IMR-90 (cell line): ENCODE measurements at regions not wholly inside any gene's neighbourhood (a gene's known extent, or its start where the extent isn't known, plus 50 kb on each side); places are given as distances from the start of the nearest gene placed in this dataset.

Source experiments
- ATAC-seq: fragments of 200-7000 bp; cut with Tn5 transposase; 2 replicates; pipeline ENCODE4 v1.9.1; 2020; ENCODE audit warnings: low read depth, mild to moderate bottlenecking, moderate library complexity
- BruUV-seq: library from RNA; stranded (reverse); fragments of 400-500 nt; replicated peaks from 2 replicates; lab custom pipeline; 2021; lab: Mats Ljungman, UMichigan
- CTCF ChIA-PET: fragments of 300-600 bp; formaldehyde crosslinking; extraction: SDS; loops from one replicate; lab custom pipeline; 2021; ENCODE audit warnings: antibody characterized with exemption; lab: Yijun Ruan, JAX
- POLR2A ChIA-PET: fragments of 300-600 bp; sonication (Branson Sonifier 250); formaldehyde crosslinking; loops from one replicate; lab custom pipeline; 2022; ENCODE audit warnings: antibody characterized with exemption; ENCODE audit not compliant: unreplicated experiment; lab: Charles Lee
- DNase-seq: peaks from one replicate; pipeline ENCODE4 v3.0.0; 2013
- H2AFZ ChIP-seq: replicated peaks from 2 replicates; pipeline ENCODE3; 2013; ENCODE audit warnings: low read length, mild to moderate bottlenecking; ENCODE audit not compliant: poor library complexity
- H2AK5ac ChIP-seq: 2 replicates; pipeline ENCODE4 v1.6.1; 2013; ENCODE audit warnings: low read depth, low read length, inconsistent platforms
- H2AK9ac ChIP-seq: replicated peaks from 2 replicates; pipeline ENCODE3; 2013; ENCODE audit warnings: mild to moderate bottlenecking, low read depth, low read length, moderate library complexity; ENCODE audit not compliant: poor library complexity
- H2BK120ac ChIP-seq: 2 replicates; pipeline ENCODE4 v1.6.1; 2013; ENCODE audit warnings: low read depth, low read length, inconsistent platforms
- H2BK15ac ChIP-seq: 3 replicates; pipeline ENCODE4 v1.6.1; 2013; ENCODE audit warnings: low read depth, low read length, inconsistent platforms
- H2BK20ac ChIP-seq: 2 replicates; pipeline ENCODE4 v1.6.1; 2013; ENCODE audit warnings: low read depth, mild to moderate bottlenecking, inconsistent platforms, low read length, moderate library complexity
- H2BK5ac ChIP-seq: 2 replicates; pipeline ENCODE4 v1.6.1; 2013; ENCODE audit warnings: mild to moderate bottlenecking, low read depth, low read length, inconsistent platforms; ENCODE audit not compliant: poor library complexity, severe bottlenecking
- H3K14ac ChIP-seq: replicated peaks from 2 replicates; pipeline ENCODE4 v1.6.1; 2013; ENCODE audit warnings: low read depth, low read length, inconsistent platforms
- H3K18ac ChIP-seq: 2 replicates; pipeline ENCODE4 v1.6.1; 2013; ENCODE audit warnings: low read depth, low read length, control low read depth
- H3K23ac ChIP-seq: 2 replicates; pipeline ENCODE4 v1.6.1; 2013; ENCODE audit warnings: low read depth, low read length, inconsistent platforms
- H3K27ac ChIP-seq: 2 replicates; pipeline ENCODE4 v1.5.1; 2013; ENCODE audit warnings: mild to moderate bottlenecking, control low read depth, low read length; ENCODE audit not compliant: insufficient read depth
- H3K27me3 ChIP-seq: 2 replicates; pipeline ENCODE4 v1.6.1; 2013; ENCODE audit warnings: low read length; ENCODE audit not compliant: control insufficient read depth, insufficient read depth
- H3K36me3 ChIP-seq: 2 replicates; pipeline ENCODE4 v1.6.1; 2013; ENCODE audit warnings: low read length, mixed read lengths; ENCODE audit not compliant: control insufficient read depth, insufficient read depth
- H3K4ac ChIP-seq: 2 replicates; pipeline ENCODE4 v1.6.1; 2013; ENCODE audit warnings: low read depth, low read length, inconsistent platforms
- H3K4me1 ChIP-seq: 2 replicates; pipeline ENCODE4 v1.6.1; 2013; ENCODE audit warnings: low read length, mixed read lengths; ENCODE audit not compliant: control insufficient read depth, insufficient read depth
- H3K4me2 ChIP-seq: 2 replicates; pipeline ENCODE4 v1.6.1; 2013; ENCODE audit warnings: low read depth, mild to moderate bottlenecking, control low read depth, low read length, moderate library complexity
- H3K4me3 ChIP-seq: 2 replicates; pipeline ENCODE4 v1.5.1; 2013; ENCODE audit warnings: low read depth, mild to moderate bottlenecking, control low read depth, low read length, moderate library complexity; ENCODE audit not compliant: insufficient read depth
- H3K56ac ChIP-seq: 2 replicates; pipeline ENCODE4 v1.6.1; 2013; ENCODE audit warnings: low read length, inconsistent platforms; ENCODE audit not compliant: insufficient read depth; ENCODE audit errors: extremely low read depth
- H3K79me1 ChIP-seq, 2 experiments: 2 replicates each; pipeline ENCODE4 v1.6.1; 2013; ENCODE audit warnings: low read length in 2 of 2, inconsistent platforms in 1 of 2, low read depth in 1 of 2
- H3K9ac ChIP-seq: 2 replicates; pipeline ENCODE4 v1.6.1; 2013; ENCODE audit warnings: low read depth, low read length, control low read depth
- H3K9me1 ChIP-seq: 2 replicates; pipeline ENCODE4 v1.6.1; 2013; ENCODE audit warnings: low read length, inconsistent platforms; ENCODE audit not compliant: insufficient read depth
- H3K9me3 ChIP-seq: 2 replicates; pipeline ENCODE4 v1.6.1; 2013; ENCODE audit warnings: low read length; ENCODE audit not compliant: control insufficient read depth, insufficient read depth
- H4K20me1 ChIP-seq: 2 replicates; pipeline ENCODE4 v1.6.1; 2013; ENCODE audit warnings: low read length, inconsistent platforms; ENCODE audit not compliant: insufficient read depth
- H4K5ac ChIP-seq: 2 replicates; pipeline ENCODE4 v1.6.1; 2013; ENCODE audit warnings: mild to moderate bottlenecking, low read depth, low read length, control low read depth
- H4K8ac ChIP-seq, 2 experiments: 2 replicates each; pipeline ENCODE4 v1.6.1; 2013; ENCODE audit warnings: low read depth in 2 of 2, low read length in 2 of 2, control low read depth in 1 of 2, inconsistent platforms in 1 of 2
- H4K91ac ChIP-seq: 2 replicates; pipeline ENCODE4 v1.6.1; 2013; ENCODE audit warnings: low read depth, low read length, inconsistent platforms; ENCODE audit not compliant: insufficient read depth
- BHLHE40 ChIP-seq: fragments of 150-350 bp; IDR thresholded peaks from 2 replicates; pipeline ENCODE4 v1.6.1; 2016; ENCODE audit warnings: mild to moderate bottlenecking, low read depth, low read length
- CEBPB ChIP-seq: IDR thresholded peaks from 2 replicates; pipeline ENCODE4 v1.6.1; 2012; ENCODE audit warnings: low read depth, low read length, improper control_type of control experiment
- CHD1 ChIP-seq: IDR thresholded peaks from 2 replicates; pipeline ENCODE4 v1.6.1; 2012; ENCODE audit warnings: low read depth, low read length, improper control_type of control experiment
- CTCF ChIP-seq: conservative IDR thresholded peaks from 2 replicates; pipeline ENCODE4 v1.5.1; 2012; ENCODE audit warnings: mild to moderate bottlenecking, low read depth, low read length, improper control_type of control experiment
- ELK1 ChIP-seq: fragments of 150-350 bp; IDR thresholded peaks from 2 replicates; pipeline ENCODE4 v1.6.1; 2016; ENCODE audit warnings: low read depth, mild to moderate bottlenecking, low read length, moderate library complexity, borderline replicate concordance
- FOS ChIP-seq: fragments of 150-350 bp; IDR thresholded peaks from 2 replicates; pipeline ENCODE4 v1.6.1; 2016; ENCODE audit warnings: low read depth, low read length
- MAFK ChIP-seq: IDR thresholded peaks from 2 replicates; pipeline ENCODE4 v1.6.1; 2012; ENCODE audit warnings: low read depth, low read length, improper control_type of control experiment
- MAZ ChIP-seq: IDR thresholded peaks from 2 replicates; pipeline ENCODE4 v1.6.1; 2012; ENCODE audit warnings: low read depth, mild to moderate bottlenecking, low read length, improper control_type of control experiment, moderate library complexity, borderline replicate concordance
- MXI1 ChIP-seq: IDR thresholded peaks from 2 replicates; pipeline ENCODE4 v1.6.1; 2012; ENCODE audit warnings: low read depth, mild to moderate bottlenecking, low read length, moderate library complexity, borderline replicate concordance
- NFE2L2 ChIP-seq: fragments of 150-350 bp; IDR thresholded peaks from 2 replicates; pipeline ENCODE4 v1.6.1; 2016; ENCODE audit warnings: low read depth, mild to moderate bottlenecking, low read length
- POLR2A ChIP-seq: IDR thresholded peaks from 2 replicates; pipeline ENCODE4 v1.6.1; 2012; ENCODE audit warnings: mild to moderate bottlenecking, low read depth, low read length
- RAD21 ChIP-seq: IDR thresholded peaks from 2 replicates; pipeline ENCODE4 v1.6.1; 2012; ENCODE audit warnings: low read length, improper control_type of control experiment
- RCOR1 ChIP-seq: IDR thresholded peaks from 2 replicates; pipeline ENCODE4 v1.6.1; 2012; ENCODE audit warnings: mild to moderate bottlenecking, low read length, improper control_type of control experiment; ENCODE audit not compliant: insufficient replicate concordance
- RFX5 ChIP-seq: IDR thresholded peaks from 2 replicates; pipeline ENCODE4 v1.8.0; 2012; ENCODE audit warnings: low read depth, mild to moderate bottlenecking, low read length, moderate library complexity
- SMC3 ChIP-seq: fragments of 150-350 bp; IDR thresholded peaks from 2 replicates; pipeline ENCODE4 v1.6.1; 2016; ENCODE audit warnings: low read depth, mild to moderate bottlenecking, antibody characterized with exemption, low read length, moderate library complexity
- USF2 ChIP-seq: fragments of 150-350 bp; IDR thresholded peaks from 2 replicates; pipeline ENCODE4 v1.6.1; 2017; ENCODE audit warnings: mild to moderate bottlenecking, antibody characterized with exemption, low read length, low read depth
- WGBS, 2 experiments: methylation state at CpG; one replicate each; pipeline versions ENCODE4 v1.1.5 to v1.1.7; 2013; ENCODE audit warnings: missing lambda C conversion rate in 2 of 2; ENCODE audit not compliant: insufficient read length in 1 of 2; ENCODE audit errors: extremely low coverage in 2 of 2; 5-methylcytosine and 5-hydroxymethylcytosine counted together
- dilution Hi-C: fragments of 300-500 bp; cut with HindIII; formaldehyde crosslinking; loops from one replicate; pipeline ENCODE4 v1.14.3; 2018; ENCODE audit warnings: low sequenced_read_pairs; ENCODE audit not compliant: unreplicated experiment
- in situ Hi-C: fragments of 300-500 bp; cut with MboI; formaldehyde crosslinking; loops from 3 replicates; pipeline ENCODE4 v1.14.3; 2019; ENCODE audit warnings: low sequenced_read_pairs, inconsistent platforms, mixed read lengths
- intact Hi-C: fragments of 100-400 bp; cut with micrococcal nuclease; formaldehyde crosslinking; loops from 2 replicates; pipeline ENCODE4 v1.10.0; 2022

GRCh38 chr21:20163167-20163566 is 835.0 kb upstream of the NCAM2 start:
- no peak for DNase-seq
- no TSS peak for BruUV-seq
- Histone ChIP-seq H4K8ac (no peak overlapping the region), H4K5ac (no peak overlapping the region), H3K23ac (no peak overlapping the region), H3K27ac (no peak overlapping the region), H3K4me2 (no peak overlapping the region), H4K91ac (no peak overlapping the region), H3K27me3 (no peaks in the 10 kb centered on the region), H3K56ac (no peak overlapping the region), H3K36me3 (no peaks in the 10 kb centered on the region), H2AK5ac (no peak overlapping the region), H3K18ac (no peak overlapping the region), H2BK120ac (no peak overlapping the region), H2AK9ac (no peak overlapping the region), H3K79me1 (no peaks in the 10 kb centered on the region), H3K4ac (no peak overlapping the region), H2AFZ (no peak overlapping the region), H2BK5ac (no peak overlapping the region), H4K20me1 (no peaks in the 10 kb centered on the region), H3K14ac (no peak overlapping the region), H3K4me1 (no peaks in the 10 kb centered on the region), H3K9me3 (0 out of 2 replicates have a peak, but pooled peaks cover 2% of the 10 kb centered on the region), H2BK15ac (no peak overlapping the region), H2BK20ac (no peak overlapping the region), H3K9me1 (no peaks in the 10 kb centered on the region), H3K4me3 (no peak overlapping the region), H3K9ac (no peak overlapping the region)
- TF ChIP-seq MAZ (no peak), RFX5 (no peak), RAD21 (no peak), USF2 (no peak), RCOR1 (no peak), BHLHE40 (no peak), CTCF (no peak), MAFK (no peak), POLR2A (no peak), SMC3 (no peak), NFE2L2 (no peak), CHD1 (no peak), FOS (no peak), ELK1 (no peak), MXI1 (no peak), CEBPB (no peak)
- CTCF ChIA-PET = no interaction called here
- intact Hi-C loops = no loop called here
- no CpG with 5 or more reads among the region's 4 CpGs for WGBS, 2 experiments
- dilution Hi-C loops = no loop called here
- in situ Hi-C loops = no loop called here
- no peak for ATAC-seq
- POLR2A ChIA-PET = no interaction called here
